Bronchial epithelial cell (primary cell): ENCODE measurements at regions not wholly inside any gene's neighbourhood (a gene's known extent, or its start where the extent isn't known, plus 50 kb on each side); places are given as distances from the start of the nearest gene placed in this dataset.

Experiments
- DNase-seq: peaks from one replicate; pipeline ENCODE4 v3.0.0-alpha.2; 2010; ENCODE audit warnings: low read depth
- FAIRE-seq: peaks from 2 replicates; lab custom pipeline; 2011; peaks lifted over from hg19 to GRCh38; lab: Jason Lieb, UNC
- H3K27me3 ChIP-seq: 2 replicates; pipeline ENCODE4 v1.5.1; 2011; ENCODE audit warnings: low read length; ENCODE audit not compliant: control insufficient read depth, insufficient read depth
- H3K36me3 ChIP-seq: 2 replicates; pipeline ENCODE4 v1.5.1; 2011; ENCODE audit warnings: low read length; ENCODE audit not compliant: control insufficient read depth, insufficient read depth
- H3K4me3 ChIP-seq: 2 replicates; pipeline ENCODE4 v1.5.1; 2011; ENCODE audit warnings: mild to moderate bottlenecking, low read depth, low read length, control low read depth
- CTCF ChIP-seq: IDR thresholded peaks from 2 replicates; pipeline ENCODE4 v1.5.1; 2011; ENCODE audit warnings: mild to moderate bottlenecking, moderate library complexity, low read length, control low read depth, inconsistent platforms; ENCODE audit not compliant: insufficient read depth, severe bottlenecking

GRCh38 chr2:47249157-47249900, 73.0 kb upstream of the CALM2 start:
- Histone ChIP-seq H3K4me3 (no peak overlapping the region), H3K27me3 (peaks cover 1% of the 10 kb centered on the region), H3K36me3 (no peaks in the 10 kb centered on the region)
- no peak for TF ChIP-seq CTCF
- FAIRE-seq (no peak), DNase-seq (no peak)

DNA sequence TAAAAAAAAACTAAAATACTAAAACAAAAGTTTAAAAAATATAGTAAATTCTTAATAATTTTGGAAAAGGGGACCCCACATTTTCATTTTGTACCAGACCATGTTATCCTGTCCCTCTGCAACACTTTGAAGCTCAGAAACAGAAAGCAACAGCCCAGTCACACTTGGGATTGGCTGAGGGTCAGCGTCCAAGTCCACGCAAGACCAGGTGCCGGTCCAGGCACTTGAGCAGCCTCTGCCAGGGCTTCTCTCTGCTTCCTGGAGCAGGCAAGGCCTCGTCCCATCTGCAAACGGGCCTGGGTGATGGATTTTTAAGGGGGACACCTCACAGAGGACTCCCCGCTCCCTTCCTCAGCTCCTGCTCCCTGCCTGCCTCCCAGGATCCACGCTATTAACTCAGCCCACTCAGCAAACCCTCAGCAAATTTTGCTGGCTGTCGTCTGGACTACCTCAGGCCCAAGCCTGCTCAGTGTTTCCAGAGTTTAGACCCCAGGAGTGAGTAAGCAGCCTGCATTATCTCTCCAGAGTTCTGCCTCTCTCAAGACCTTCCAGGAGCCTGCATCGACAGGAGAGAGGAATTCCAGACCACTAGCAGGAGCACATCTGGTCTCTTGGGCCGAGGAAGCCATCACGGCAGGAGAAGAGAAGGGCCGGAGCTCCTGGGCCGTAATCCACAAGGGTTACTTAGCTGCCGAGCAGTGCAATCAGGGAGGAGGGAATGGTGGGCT, 67.4 kb upstream of the CALM2 start:
- H3K27me3 ChIP-seq = peaks cover 4% of the 10 kb centered on the region
- no peak overlapping the region for H3K4me3 ChIP-seq
- no peaks in the 10 kb centered on the region for H3K36me3 ChIP-seq
- TF ChIP-seq CTCF = no peak
- DNase-seq (no peak), FAIRE-seq (no peak)

DNA sequence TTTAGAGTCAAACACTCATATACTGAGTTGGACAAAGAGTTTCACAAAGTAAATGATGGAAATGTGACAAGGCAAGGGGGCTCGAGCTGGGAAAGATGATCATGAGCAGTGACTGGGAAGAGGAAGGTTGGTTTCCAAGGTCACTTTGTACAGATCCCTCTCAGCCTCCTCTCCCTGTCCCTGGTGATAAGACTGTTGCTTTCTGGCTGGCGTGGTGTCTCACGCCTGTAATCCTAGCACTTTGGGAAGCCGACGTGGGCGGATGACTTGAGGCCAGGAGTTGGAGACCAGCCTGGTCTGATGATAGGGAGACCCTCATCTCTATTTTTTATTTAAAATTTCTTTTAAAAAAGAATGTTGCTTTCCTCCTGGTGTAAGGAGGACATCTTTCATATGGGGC, 65.4 kb upstream of the CALM2 start:
- TF ChIP-seq CTCF = no peak
- FAIRE-seq (no peak), DNase-seq (no peak)
- peaks cover 6% of the 10 kb centered on the region for H3K27me3 ChIP-seq
- H3K36me3 ChIP-seq = no peaks in the 10 kb centered on the region
- no peak overlapping the region for H3K4me3 ChIP-seq

DNA sequence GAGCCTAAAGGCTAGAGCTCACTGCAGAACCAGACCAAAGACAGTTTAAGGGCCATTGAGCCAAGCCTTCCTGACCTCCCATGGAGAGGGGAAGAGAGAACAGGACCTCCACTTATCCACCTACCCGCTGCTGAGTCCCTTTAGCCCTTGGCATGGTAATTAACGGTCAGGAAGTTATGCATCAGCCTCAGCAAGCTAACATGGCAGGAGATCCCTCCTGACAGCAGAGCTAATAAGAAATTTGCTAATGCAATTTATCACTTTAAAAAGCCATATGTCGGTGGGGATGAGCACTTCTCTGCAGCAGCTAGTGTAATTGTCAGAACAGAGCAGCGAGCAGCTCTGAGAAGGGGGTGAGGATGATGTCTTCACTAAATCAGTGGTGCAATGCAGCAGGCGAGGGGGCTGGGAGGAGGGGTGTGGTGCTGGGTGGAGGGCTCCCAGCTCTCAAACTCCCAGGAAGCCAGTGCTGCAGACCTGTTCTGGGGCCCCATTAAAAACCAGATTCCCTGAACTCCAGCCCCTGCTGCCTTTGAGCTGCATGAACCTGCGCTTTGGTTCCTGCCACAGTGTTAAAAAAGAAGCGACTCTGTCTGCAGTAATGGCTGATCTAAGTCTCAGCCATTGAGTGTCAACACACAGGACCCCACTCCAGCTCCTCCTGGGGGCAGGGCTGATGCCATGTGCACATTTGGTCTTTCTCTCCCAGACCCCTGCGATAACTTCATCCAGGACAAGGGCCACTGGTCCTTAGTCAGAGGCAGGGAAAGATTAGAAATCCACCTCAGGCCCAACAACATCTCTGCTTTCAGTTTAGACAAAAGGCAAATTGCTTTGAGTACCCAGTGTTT, 63.0 kb upstream of the CALM2 start:
- DNase-seq (no peak), FAIRE-seq (no peak)
- no peak for TF ChIP-seq CTCF
- Histone ChIP-seq H3K4me3 (no peak overlapping the region), H3K36me3 (no peaks in the 10 kb centered on the region), H3K27me3 (peaks cover 4% of the 10 kb centered on the region)

GRCh38 chr2:47238638-47239037, 62.3 kb upstream of the CALM2 start:
- FAIRE-seq = no peak
- DNase-seq = no peak
- no peak for TF ChIP-seq CTCF
- Histone ChIP-seq H3K36me3 (no peaks in the 10 kb centered on the region), H3K4me3 (no peak overlapping the region), H3K27me3 (peaks cover 4% of the 10 kb centered on the region)
